DMS153 (cell line): ENCODE measurements at regions not wholly inside any gene's neighbourhood (a gene's known extent, or its start where the extent isn't known, plus 50 kb on each side); places are given as distances from the start of the nearest gene placed in this dataset.
A peak's percentile ranks its signal among the peaks of the same experiment; 100 is the strongest.

ENCODE experiments used
- DNase-seq: peaks from one replicate; lab custom pipeline; 2025; lab: John Stamatoyannopoulos, UW

- DNase-seq: no peak
Observed at GRCh38 chr3:84877092-84877491, 81.7 kb upstream of the CADM2 start.

GRCh38 chr3:84881288-84881687 lies 77.5 kb upstream of the CADM2 start:
- DNase-seq: no peak

- DNase-seq: no peak
Observed at GRCh38 chr3:84885199-84885882, 73.4 kb upstream of the CADM2 start.

- no peak for DNase-seq
Observed at GRCh38 chr3:84891851-84892250, 66.9 kb upstream of the CADM2 start.

GRCh38 chr3:84893211-84893610 lies 65.6 kb upstream of the CADM2 start:
- DNase-seq: peak; percentile 62

- no peak for DNase-seq
Observed at GRCh38 chr3:84904212-84904611, 54.6 kb upstream of the CADM2 start.

GRCh38 chr3:84904816-84905555 lies 53.8 kb upstream of the CADM2 start:
- DNase-seq: no peak

- DNase-seq: no peak
Observed at GRCh38 chr3:84905556-84905920, 53.3 kb upstream of the CADM2 start.

GRCh38 chr3:84906065-84906464 lies 52.7 kb upstream of the CADM2 start:
- DNase-seq: no peak
